ENCODE measurements at regions not wholly inside any gene's neighbourhood (a gene's known extent, or its start where the extent isn't known, plus 50 kb on each side); places are given as distances from the start of the nearest gene placed in this dataset.

DNA sequence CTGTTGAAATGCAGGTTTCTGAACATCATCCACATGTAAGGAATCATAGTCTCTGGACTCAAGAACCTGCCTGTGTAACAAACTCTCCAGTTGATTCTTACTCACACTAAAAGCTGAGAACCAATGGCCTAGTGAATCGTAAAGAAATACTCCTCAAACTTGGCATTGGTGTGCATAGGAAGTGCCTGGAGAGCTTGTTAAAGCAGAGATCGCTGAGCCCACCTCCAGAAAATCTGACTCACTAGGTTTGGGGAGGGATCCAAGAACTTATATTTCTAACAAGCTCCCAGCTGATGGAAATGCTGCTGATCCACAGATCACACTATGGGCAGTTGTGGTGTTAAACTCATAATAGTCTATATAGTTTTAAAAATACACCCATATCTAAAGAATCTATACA lies 55.8 kb upstream of the LMCD1 start:
- 55 to 92% (median 87%) methylated on average over 2 of the region's 2 CpGs for WGBS, 3 donors
- Histone ChIP-seq H3K27me3 (ENCODE audit: control insufficient read depth in 3 of 3, insufficient read depth in 3 of 3, low read length in 3 of 3) (no peaks in the 10 kb centered on the region), H3K27ac (ENCODE audit: low read depth in 1 of 3, low read length in 2 of 3) (no peak overlapping the region), H3K9me3 (ENCODE audit: control insufficient read depth in 2 of 2, insufficient read depth in 1 of 2, low read depth in 1 of 2, low read length in 1 of 2) (no peaks in the 10 kb centered on the region), H3K36me3 (ENCODE audit: control insufficient read depth in 3 of 3, insufficient read depth in 2 of 3, low read depth in 1 of 3, low read length in 3 of 3) (no peaks in the 10 kb centered on the region), H3K4me1 (ENCODE audit: control insufficient read depth in 3 of 3, insufficient read depth in 2 of 3, low read depth in 1 of 3, low read length in 2 of 3) (peaks cover 0 to 28% (median 4%) of the 10 kb centered on the region in 3 donors), H3K4me3 (ENCODE audit: low read depth in 1 of 3, low read length in 3 of 3) (no peak overlapping the region)
- FAIRE-seq (no peak), DNase-seq (peak in 1 of 2 donors; percentile 9)

- no peaks in the 10 kb centered on the region for H3K36me3 ChIP-seq (ENCODE audit: control insufficient read depth in 3 of 3, insufficient read depth in 2 of 3, low read depth in 1 of 3, low read length in 3 of 3)
- DNase-seq (no peak), FAIRE-seq (no peak)
- no peaks in the 10 kb centered on the region for H3K27me3 ChIP-seq (ENCODE audit: control insufficient read depth in 3 of 3, insufficient read depth in 3 of 3, low read length in 3 of 3)
- H3K9me3 ChIP-seq (ENCODE audit: control insufficient read depth in 2 of 2, insufficient read depth in 1 of 2, low read depth in 1 of 2, low read length in 1 of 2): no peaks in the 10 kb centered on the region
- peaks cover 0 to 28% (median 4%) of the 10 kb centered on the region in 3 donors for H3K4me1 ChIP-seq (ENCODE audit: control insufficient read depth in 3 of 3, insufficient read depth in 2 of 3, low read depth in 1 of 3, low read length in 2 of 3)
- no peak overlapping the region for H3K4me3 ChIP-seq (ENCODE audit: low read depth in 1 of 3, low read length in 3 of 3)
- H3K27ac ChIP-seq (ENCODE audit: low read depth in 1 of 3, low read length in 2 of 3): no peak overlapping the region
- WGBS, 3 donors: 61 to 77% (median 76%) methylated on average over 2 of the region's 2 CpGs
These were observed 54.8 kb upstream of the LMCD1 start for GRCh38 chr3:8446845-8447244.

- no peak for FAIRE-seq
- Histone ChIP-seq H3K4me1 (ENCODE audit: control insufficient read depth in 3 of 3, insufficient read depth in 2 of 3, low read depth in 1 of 3, low read length in 2 of 3) (no peaks in the 10 kb centered on the region), H3K27ac (ENCODE audit: low read depth in 1 of 3, low read length in 2 of 3) (no peak overlapping the region), H3K9me3 (ENCODE audit: control insufficient read depth in 2 of 2, insufficient read depth in 1 of 2, low read depth in 1 of 2, low read length in 1 of 2) (no peaks in the 10 kb centered on the region), H3K4me3 (ENCODE audit: low read depth in 1 of 3, low read length in 3 of 3) (no peak overlapping the region), H3K27me3 (ENCODE audit: control insufficient read depth in 3 of 3, insufficient read depth in 3 of 3, low read length in 3 of 3) (no peaks in the 10 kb centered on the region), H3K36me3 (ENCODE audit: control insufficient read depth in 3 of 3, insufficient read depth in 2 of 3, low read depth in 1 of 3, low read length in 3 of 3) (no peaks in the 10 kb centered on the region)
- peak in 1 of 2 donors; percentile 33 for DNase-seq
These were observed 51.0 kb upstream of the LMCD1 start for GRCh38 chr3:8450618-8451017.

DNA sequence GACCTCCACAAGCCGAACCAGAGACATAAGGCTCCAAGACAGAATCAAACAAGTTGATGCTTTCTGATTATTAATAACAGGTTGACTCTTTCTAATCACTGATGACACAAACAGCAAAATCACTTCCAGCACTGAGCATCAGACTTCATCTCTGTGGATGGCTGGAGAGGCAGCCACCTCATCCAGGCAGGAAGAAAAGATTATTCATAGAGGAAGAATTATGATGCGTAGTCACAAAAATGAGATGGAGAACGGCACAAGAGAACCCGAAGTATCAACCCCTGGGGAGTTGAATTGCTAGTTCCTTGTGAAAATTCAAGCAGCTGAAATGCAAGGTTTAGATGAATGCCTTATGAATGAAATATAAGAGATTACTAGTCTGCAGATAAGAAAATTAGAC lies 49.9 kb upstream of the LMCD1 start:
- Histone ChIP-seq H3K4me1 (ENCODE audit: control insufficient read depth in 3 of 3, insufficient read depth in 2 of 3, low read depth in 1 of 3, low read length in 2 of 3) (no peaks in the 10 kb centered on the region), H3K4me3 (ENCODE audit: low read depth in 1 of 3, low read length in 3 of 3) (no peak overlapping the region), H3K9me3 (ENCODE audit: control insufficient read depth in 2 of 2, insufficient read depth in 1 of 2, low read depth in 1 of 2, low read length in 1 of 2) (no peaks in the 10 kb centered on the region), H3K36me3 (ENCODE audit: control insufficient read depth in 3 of 3, insufficient read depth in 2 of 3, low read depth in 1 of 3, low read length in 3 of 3) (no peaks in the 10 kb centered on the region), H3K27ac (ENCODE audit: low read depth in 1 of 3, low read length in 2 of 3) (no peak overlapping the region), H3K27me3 (ENCODE audit: control insufficient read depth in 3 of 3, insufficient read depth in 3 of 3, low read length in 3 of 3) (no peaks in the 10 kb centered on the region)
- FAIRE-seq: no peak
- WGBS, 3 donors: 80 to 93% (median 88%) methylated on average over 4 of the region's 4 CpGs
- no peak for DNase-seq

Data from small intestine (tissue), 7 donors.